Kidney epithelial cell (primary cell): ENCODE measurements at regions not wholly inside any gene's neighbourhood (a gene's known extent, or its start where the extent isn't known, plus 50 kb on each side); places are given as distances from the start of the nearest gene placed in this dataset.

Experiments used
- DNase-seq: peaks from one replicate; pipeline ENCODE4 v3.0.0-alpha.2; 2010; ENCODE audit warnings: low read depth
- H3K27me3 ChIP-seq: 2 replicates; pipeline ENCODE4 v1.6.0; 2011; ENCODE audit warnings: low read length; ENCODE audit not compliant: control insufficient read depth, insufficient read depth
- H3K36me3 ChIP-seq: 2 replicates; pipeline ENCODE4 v1.5.1; 2011; ENCODE audit warnings: low read length; ENCODE audit not compliant: control insufficient read depth, insufficient read depth
- H3K4me3 ChIP-seq: 2 replicates; pipeline ENCODE4 v1.5.1; 2011; ENCODE audit warnings: low read depth, mild to moderate bottlenecking, control low read depth, low read length
- TF ChIP-seq, protein P1 (sequence below): IDR thresholded peaks from 2 replicates; pipeline ENCODE4 v1.5.1; 2011; ENCODE audit warnings: mild to moderate bottlenecking, moderate library complexity, low read length, control low read depth, inconsistent platforms; ENCODE audit not compliant: insufficient read depth, poor library complexity, severe bottlenecking

DNA sequence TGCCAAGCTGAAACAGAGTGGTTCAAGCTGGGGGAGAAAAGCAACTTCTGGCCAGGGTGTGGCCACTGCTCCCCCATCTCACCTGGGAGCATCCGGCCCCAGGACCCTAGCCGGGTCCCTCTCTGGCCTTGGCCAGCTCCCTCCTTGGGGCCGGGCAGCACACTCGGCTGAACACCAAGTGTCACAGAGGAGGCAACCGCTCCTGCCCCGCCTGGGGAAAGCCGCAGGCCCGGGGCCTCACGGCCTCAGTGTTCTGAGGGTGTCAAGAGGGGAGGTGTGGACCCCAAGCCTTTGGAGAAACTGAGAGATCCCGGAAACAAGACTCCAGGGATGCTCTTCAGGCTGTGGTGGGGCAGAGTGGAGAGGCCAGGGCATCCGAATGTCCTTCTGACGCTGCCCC, 88.4 kb downstream of the ENGASE start:
- TF ChIP-seq, protein P1, sequence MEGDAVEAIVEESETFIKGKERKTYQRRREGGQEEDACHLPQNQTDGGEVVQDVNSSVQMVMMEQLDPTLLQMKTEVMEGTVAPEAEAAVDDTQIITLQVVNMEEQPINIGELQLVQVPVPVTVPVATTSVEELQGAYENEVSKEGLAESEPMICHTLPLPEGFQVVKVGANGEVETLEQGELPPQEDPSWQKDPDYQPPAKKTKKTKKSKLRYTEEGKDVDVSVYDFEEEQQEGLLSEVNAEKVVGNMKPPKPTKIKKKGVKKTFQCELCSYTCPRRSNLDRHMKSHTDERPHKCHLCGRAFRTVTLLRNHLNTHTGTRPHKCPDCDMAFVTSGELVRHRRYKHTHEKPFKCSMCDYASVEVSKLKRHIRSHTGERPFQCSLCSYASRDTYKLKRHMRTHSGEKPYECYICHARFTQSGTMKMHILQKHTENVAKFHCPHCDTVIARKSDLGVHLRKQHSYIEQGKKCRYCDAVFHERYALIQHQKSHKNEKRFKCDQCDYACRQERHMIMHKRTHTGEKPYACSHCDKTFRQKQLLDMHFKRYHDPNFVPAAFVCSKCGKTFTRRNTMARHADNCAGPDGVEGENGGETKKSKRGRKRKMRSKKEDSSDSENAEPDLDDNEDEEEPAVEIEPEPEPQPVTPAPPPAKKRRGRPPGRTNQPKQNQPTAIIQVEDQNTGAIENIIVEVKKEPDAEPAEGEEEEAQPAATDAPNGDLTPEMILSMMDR = no peak
- Histone ChIP-seq H3K4me3 (no peak overlapping the region), H3K27me3 (peaks cover 26% of the 10 kb centered on the region), H3K36me3 (no peaks in the 10 kb centered on the region)
- DNase-seq = no peak

GRCh38 chr17:79162012-79162963, 87.7 kb downstream of the ENGASE start:
- TF ChIP-seq, protein P1 = no peak
- DNase-seq = no peak
- Histone ChIP-seq H3K27me3 (peaks cover 25% of the 10 kb centered on the region), H3K4me3 (no peak overlapping the region), H3K36me3 (no peaks in the 10 kb centered on the region)

DNA sequence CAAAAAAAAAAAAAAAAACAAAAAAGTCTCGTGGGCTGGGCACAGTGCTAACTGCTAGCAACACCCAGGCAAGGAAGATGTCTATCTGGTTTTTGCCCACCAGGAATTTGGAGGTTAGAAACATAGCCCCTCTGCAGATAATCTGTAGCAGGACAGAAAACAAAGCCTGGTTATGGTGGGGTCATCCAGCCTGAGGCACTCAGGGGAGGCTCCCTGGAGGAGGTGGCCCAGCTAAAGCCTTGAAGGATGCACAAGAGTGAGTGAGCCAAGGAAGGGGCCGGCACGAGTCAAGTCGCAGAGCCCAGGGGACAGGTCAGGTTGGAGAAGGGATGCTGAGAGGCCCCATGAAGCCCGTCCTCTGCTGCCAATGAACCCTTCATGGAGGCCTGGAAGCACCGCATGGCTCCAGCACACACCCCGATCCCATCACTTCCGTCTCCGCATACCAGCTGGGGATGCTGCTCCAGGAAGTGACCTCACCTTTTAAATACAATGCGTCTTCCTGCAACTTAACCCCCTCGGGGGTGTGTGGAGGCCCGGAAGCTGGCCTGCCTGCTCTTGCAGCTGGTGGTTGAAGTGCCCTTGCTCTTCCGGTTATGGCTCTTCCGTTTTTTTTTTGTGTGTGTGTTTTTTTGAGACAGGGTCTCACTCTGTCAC, 86.5 kb downstream of the ENGASE start:
- DNase-seq = no peak
- H3K36me3 ChIP-seq = no peaks in the 10 kb centered on the region
- H3K27me3 ChIP-seq = peaks cover 23% of the 10 kb centered on the region
- TF ChIP-seq, protein P1 = no peak
- H3K4me3 ChIP-seq = no peak overlapping the region

DNA sequence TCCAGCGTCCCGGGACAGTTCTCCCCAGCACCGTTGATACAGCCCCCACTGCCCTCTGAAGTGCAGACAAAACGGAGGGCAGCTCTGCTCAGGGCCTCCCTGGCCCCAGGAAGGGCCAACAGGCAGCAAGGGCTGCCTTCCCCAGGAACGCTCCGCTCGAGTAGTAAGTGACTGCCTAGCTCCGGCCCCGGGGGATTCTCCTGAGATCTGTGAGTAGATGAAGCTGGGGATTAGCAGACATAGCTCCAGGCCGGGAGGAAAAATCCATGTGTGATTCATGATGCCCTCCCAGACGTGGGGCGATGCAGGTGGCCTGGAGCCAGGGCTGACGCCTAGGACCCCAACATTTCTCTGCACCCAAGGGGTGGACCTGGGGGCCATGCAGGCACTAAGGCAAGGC, 85.3 kb downstream of the ENGASE start:
- TF ChIP-seq, protein P1 = no peak
- Histone ChIP-seq H3K36me3 (no peaks in the 10 kb centered on the region), H3K27me3 (peaks cover 21% of the 10 kb centered on the region), H3K4me3 (no peak overlapping the region)
- DNase-seq = no peak

DNA sequence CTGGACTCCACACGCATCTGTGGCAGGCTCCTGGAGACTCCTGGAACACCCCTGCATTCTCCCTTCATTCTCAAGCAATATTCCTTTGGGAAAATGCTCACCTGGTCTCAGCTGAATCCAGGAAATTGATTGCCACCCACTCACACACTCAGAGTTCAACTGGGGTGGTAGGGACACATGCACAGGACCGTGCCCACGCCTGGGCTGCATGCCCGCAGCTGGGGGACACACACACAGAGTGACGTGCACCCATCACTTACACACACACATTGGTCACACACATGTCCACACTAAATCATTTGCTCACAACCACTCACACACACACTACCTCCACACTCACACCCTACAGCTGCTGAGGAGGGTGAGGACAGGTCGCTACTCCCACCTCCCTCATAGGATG, 84.8 kb downstream of the ENGASE start:
- no peak for DNase-seq
- Histone ChIP-seq H3K27me3 (peaks cover 24% of the 10 kb centered on the region), H3K4me3 (no peak overlapping the region), H3K36me3 (no peaks in the 10 kb centered on the region)
- TF ChIP-seq, protein P1 = no peak
